HG02678 (cell line): ENCODE measurements at regions not wholly inside any gene's neighbourhood (a gene's known extent, or its start where the extent isn't known, plus 50 kb on each side); places are given as distances from the start of the nearest gene placed in this dataset.
A peak's percentile ranks its signal among the peaks of the same experiment; 100 is the strongest.
"Not testable (repeated sequence)": the region's sequence is repeated elsewhere in the genome, so short reads cannot be mapped to it uniquely, and the experiment has no call there.

ENCODE experiments used
- ATAC-seq: cut with Tn5 transposase; IDR thresholded peaks from one replicate; pipeline ENCODE4 v1.9.1; 2021; ENCODE audit warnings: mild to moderate bottlenecking, moderate library complexity; ENCODE audit not compliant: unreplicated experiment

- no peak for ATAC-seq
These were observed 97.6 kb downstream of the NFKBIZ start for GRCh38 chr3:101946906-101947305.

- peak; percentile 88 for ATAC-seq
These were observed 101.2 kb downstream of the NFKBIZ start for GRCh38 chr3:101950510-101950909.

- ATAC-seq: peak; percentile 29
These were observed 101.8 kb downstream of the NFKBIZ start for GRCh38 chr3:101950985-101951733.

- ATAC-seq: no peak
These were observed 105.0 kb downstream of the NFKBIZ start for GRCh38 chr3:101954361-101954760.

GRCh38 chr3:101954936-101955335, 105.6 kb downstream of the NFKBIZ start:
- no peak for ATAC-seq

- no peak for ATAC-seq
These were observed 112.7 kb downstream of the NFKBIZ start for GRCh38 chr3:101962055-101962454.

- ATAC-seq: no peak
These were observed 114.6 kb downstream of the NFKBIZ start for GRCh38 chr3:101963902-101964362.

- ATAC-seq: no peak
These were observed 115.5 kb downstream of the NFKBIZ start for GRCh38 chr3:101964861-101965260.

- ATAC-seq: no peak
These were observed 116.9 kb downstream of the NFKBIZ start for GRCh38 chr3:101966226-101966625.

- no peak for ATAC-seq
These were observed 120.9 kb downstream of the NFKBIZ start for GRCh38 chr3:101970212-101970611.

- ATAC-seq: no peak
These were observed 121.6 kb downstream of the NFKBIZ start for GRCh38 chr3:101970905-101971304.

GRCh38 chr3:101972430-101973162, 123.3 kb downstream of the NFKBIZ start:
- no peak for ATAC-seq

- no peak for ATAC-seq
These were observed 123.8 kb downstream of the NFKBIZ start for GRCh38 chr3:101973163-101973505.

GRCh38 chr3:101975415-101975814, 126.1 kb downstream of the NFKBIZ start:
- not testable (repeated sequence) for ATAC-seq

- peak; percentile 91 for ATAC-seq
These were observed 127.2 kb downstream of the NFKBIZ start for GRCh38 chr3:101976473-101976872.

GRCh38 chr3:101978348-101978747, 129.0 kb downstream of the NFKBIZ start:
- ATAC-seq: no peak

- ATAC-seq: no peak
These were observed 129.7 kb downstream of the NFKBIZ start for GRCh38 chr3:101979033-101979432.

- ATAC-seq: no peak
These were observed 135.0 kb downstream of the NFKBIZ start for GRCh38 chr3:101984356-101984755.

- peak; percentile 30 for ATAC-seq
These were observed 139.3 kb downstream of the NFKBIZ start for GRCh38 chr3:101988596-101988995.

- ATAC-seq: no peak
These were observed 140.4 kb downstream of the NFKBIZ start for GRCh38 chr3:101989578-101990200.

- no peak for ATAC-seq
These were observed 143.5 kb downstream of the NFKBIZ start for GRCh38 chr3:101992863-101993262.

GRCh38 chr3:101994386-101994785, 145.1 kb downstream of the NFKBIZ start:
- no peak for ATAC-seq
